HG02798 (cell line): ENCODE measurements at regions not wholly inside any gene's neighbourhood (a gene's known extent, or its start where the extent isn't known, plus 50 kb on each side); places are given as distances from the start of the nearest gene placed in this dataset.

Experiments
- ATAC-seq: cut with Tn5 transposase; IDR thresholded peaks from one replicate; pipeline ENCODE4 v1.9.1; 2021; ENCODE audit warnings: mild to moderate bottlenecking; ENCODE audit not compliant: unreplicated experiment, poor library complexity

- no peak for ATAC-seq
These were observed 196.9 kb downstream of the MYCN start for GRCh38 chr2:16137080-16137755.

DNA sequence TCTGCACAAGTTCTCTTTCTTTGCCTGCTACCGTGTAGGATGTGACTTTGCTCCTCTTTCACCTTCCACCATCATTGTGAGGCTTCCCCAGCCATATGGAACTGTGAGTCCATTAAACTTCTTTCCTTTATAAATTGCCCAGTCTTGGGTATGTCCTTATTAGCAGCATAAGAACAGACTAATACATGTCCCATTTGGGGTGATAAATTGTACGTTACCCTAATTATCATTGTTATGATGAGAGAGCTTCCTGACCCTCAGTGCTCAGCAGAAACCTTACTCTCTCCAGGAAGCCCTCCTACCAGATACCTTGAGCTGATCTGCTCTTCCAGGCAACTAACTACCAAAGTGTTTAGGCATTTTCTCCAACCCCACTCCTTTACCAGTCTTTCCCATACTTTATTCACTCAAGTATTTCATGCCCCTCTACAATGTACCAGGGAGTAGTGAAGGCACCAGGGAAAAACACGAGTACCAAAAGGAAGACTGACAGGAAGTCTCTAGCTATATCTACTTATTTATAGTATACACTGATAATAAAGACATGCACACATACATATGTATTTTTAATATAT is 196.2 kb downstream of the MYCN start:
- no peak for ATAC-seq

GRCh38 chr2:16135913-16136310 is 195.6 kb downstream of the MYCN start:
- no peak for ATAC-seq

DNA sequence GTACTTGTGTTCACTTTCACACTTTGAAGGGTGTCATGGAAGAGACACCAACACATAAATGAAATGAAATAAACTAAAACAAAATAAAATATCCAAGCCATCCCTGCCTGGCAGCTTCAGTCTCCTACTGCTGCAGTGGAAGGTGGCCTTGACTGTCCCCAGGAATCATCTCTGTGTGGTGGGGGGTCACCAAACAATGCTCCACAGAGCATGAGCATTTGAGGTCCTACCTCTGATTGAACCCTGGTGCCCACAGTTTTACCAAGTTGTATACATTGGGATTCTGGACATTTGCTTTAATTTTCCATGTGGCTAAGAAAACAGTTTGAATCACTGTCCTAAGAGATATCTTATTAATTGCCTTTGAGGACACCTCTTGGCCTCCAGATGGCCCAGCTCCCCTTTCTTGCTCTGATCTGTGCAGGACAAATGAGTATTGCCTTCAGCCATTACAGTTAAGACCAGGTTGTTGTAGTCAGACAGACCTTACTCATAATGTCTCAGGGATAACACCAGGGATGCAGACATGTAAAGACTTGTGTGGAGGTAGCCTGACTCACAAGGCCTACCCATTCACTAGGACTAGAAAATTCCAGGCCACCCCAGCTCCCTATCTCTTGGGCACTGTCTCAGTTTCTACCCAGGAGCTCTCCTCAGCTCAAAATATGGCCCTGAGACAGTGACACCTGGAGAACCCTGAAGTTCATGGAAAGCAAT is 195.0 kb downstream of the MYCN start:
- ATAC-seq, result no peak

DNA sequence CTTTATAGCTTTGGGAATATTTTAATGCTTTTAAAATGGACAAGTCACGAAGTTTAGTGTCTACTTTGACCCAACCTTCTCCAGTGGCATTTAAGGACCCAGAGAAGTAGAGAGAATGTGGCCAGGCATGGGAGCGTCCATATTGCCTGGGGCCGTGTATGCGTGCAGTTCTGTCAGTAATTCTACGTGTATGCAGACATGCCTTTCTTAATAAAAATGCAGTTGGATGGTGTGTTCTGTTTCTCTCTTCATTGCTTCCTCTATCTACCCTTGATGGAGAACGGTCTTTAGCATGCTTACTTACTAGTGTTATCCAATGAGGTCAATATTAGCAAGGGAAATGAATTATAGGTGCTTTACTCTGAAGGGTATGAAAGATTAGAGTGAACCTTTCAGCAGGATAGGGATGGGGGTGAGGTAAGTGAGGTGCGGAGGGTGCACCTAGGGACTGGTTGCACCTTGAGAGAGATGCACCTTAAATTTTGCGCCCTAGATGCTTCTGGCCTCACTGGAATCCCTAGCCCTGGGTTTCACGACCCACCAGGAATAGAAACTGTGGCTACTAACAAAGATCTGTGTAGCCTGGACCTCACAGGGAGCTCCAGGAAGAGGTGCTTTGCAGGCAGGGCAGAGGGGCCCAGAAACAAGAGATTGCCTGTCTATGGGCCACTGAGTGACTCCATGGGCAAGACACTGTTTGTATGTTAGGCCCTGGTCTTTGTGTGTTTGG is 194.3 kb downstream of the MYCN start:
- no peak for ATAC-seq

DNA sequence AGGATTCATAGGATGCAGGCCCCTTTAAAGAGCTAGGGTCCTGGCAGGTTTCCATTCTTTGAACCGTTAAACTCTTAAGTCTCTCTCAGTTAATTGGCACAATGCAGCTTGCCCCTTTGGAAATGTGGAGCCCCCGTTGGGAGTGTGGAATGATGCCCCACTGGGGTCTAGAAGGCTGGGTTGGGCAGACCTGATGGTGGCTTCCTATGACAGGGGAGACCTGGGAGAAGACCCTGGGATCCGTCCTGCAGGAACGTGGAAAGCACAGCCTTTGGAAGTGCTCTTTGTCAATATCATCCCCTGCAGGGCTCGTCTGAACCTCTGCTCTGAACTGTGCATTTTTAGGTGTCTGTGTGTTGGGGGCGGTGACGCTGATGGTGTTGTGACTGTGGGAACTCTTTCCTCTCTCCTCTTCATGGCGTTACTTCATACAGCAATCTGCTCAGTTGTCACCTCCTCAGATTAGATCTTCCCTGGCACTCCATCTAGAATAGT is 190.6 kb downstream of the MYCN start:
- ATAC-seq, result no peak

DNA sequence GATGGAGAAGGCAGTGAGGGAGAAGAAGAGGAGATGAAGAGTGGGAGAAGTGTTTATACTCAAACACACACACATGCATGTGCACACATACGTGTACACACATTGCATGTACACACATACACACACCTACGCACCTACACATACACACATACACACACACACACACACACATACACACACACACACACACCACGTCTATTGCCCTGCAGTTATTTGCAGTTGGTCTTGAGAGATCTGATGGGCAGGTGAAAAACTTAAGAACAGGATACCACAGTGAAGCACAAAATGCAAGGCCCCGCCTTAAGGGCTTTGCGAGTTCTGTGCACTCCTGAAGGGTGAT is 190.2 kb downstream of the MYCN start:
- ATAC-seq, result no peak

DNA sequence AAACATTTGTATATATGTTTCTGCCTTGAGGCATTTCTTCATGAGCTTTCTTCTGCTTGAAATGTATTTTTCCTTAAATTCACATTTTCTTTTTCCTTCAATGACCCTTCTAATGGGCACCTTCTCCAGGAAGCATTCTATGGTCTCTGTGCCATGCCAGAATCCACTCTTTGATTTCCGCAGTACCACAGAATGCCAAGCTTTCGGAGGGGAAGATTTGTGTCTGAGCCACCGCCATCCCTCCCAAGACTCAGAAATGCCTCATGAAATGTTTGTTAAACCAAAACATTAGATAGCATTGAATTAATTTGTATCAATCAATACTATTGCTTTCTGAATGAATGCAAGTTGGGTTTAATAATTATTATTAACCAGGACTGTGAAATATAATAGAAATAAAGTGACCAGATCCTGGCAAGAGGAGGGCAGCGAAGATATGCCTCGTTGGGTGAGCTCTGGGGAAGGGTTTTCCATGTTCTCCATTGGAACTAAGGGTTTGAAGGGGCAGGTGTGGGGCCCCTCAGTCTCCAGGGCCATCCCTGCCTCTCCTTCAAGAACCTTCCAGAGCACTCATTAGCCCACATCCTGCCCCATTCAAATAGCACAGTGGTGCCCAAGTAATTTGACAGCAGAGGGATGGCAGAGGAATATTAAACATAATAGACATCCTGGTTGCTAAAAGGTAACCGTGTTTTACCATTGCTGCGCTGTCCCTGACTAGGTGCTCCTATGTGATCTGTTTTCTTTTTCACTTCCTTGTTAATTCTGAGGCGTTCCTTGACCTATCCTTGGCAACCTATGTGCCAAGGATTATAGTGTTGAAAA is 189.6 kb downstream of the MYCN start:
- ATAC-seq, result no peak

DNA sequence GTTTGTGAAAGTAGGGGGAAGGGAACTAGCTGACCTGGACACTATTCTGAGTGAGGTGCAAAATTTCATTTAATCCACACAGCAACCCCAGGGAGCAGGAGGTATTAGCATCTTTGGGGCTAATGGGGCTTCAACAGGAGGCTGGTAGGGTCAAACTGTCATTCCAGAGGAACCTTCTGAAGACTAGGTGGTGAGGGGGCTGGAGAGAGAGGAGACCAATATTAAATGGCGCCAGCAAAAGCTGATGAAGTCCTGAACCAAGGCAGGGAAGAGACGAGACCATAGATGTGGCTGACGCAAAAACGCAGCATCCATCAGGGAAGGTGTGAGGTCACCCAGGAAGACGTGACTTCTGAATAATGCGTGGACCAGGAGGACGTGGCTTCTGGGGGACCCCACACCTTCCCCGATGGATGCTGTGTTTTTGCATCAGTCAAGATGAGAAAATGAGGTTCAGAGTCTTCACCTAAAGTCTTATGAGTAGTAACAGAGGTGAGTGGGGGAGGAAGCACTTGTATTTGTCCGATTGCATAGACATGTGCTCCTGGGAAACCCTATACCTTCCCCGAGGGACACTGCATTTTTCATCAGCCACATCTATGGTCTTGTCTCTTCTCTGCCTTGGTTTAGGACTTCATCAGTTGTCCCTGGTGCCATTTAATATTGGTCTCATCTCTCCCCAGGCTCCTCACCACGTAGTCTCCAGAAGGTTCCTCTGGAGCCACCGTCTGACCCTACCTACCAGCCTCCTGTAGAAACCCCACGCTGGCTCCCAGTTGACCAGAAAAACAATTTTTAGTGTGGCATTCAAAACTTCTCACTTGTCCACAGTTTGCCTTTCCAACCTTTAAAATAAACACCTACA is 188.6 kb downstream of the MYCN start:
- no peak for ATAC-seq

DNA sequence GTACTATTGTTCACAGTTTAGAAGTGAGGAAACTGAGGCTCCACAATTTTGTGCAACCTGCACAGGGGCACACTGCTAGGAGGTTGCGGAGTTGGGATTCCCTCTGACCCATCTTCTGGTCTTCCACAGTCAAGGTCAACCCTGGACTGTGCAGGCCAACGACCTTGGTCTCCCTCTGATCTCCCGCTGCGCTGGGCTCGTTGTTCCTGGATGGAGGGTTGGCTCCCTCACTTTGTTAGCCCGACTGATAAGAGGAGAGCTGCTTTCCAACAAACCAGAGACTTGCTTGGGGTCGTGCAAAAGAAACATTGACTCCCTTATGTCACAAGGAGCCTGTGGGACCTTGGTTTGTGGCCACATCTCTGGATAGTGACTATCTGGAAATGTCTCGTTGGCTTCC is 187.6 kb downstream of the MYCN start:
- ATAC-seq, result no peak

- no peak for ATAC-seq
These were observed 187.1 kb downstream of the MYCN start for GRCh38 chr2:16127276-16127940.

DNA sequence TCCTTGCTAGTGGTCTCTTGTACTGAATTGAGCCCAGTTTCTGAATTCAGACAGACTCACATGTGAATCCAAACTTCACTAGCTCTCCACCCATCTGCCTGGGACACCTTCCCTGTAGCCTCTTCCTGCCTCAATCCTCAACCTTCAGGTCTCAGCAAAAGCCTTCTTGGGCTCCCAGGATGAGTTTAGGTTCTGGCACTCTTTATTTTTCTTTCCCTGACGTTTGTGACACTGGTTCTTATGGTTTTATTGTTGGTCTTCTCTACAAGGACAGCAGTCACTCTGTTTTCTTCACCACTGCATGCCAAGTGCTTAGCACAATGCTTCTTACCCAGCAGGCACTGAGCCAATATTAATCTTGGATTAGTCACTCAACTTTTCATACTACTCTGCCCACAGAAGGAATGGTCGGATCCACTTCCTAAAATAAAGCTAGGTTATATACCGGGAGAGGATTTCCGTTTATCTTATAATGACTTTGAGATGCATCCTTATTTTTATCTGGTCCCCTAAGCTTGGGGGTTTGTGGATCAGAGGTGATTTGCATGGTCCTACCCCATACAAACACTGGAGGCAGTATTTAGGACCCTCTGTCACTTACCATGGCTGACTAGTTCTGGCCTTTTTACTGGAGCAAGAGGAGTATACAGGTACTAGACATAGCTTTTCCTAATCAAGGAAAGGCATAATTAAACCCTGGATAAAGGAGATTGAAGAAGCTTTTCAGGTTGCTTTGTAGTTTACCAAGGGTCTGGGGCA is 186.3 kb downstream of the MYCN start:
- no peak for ATAC-seq

DNA sequence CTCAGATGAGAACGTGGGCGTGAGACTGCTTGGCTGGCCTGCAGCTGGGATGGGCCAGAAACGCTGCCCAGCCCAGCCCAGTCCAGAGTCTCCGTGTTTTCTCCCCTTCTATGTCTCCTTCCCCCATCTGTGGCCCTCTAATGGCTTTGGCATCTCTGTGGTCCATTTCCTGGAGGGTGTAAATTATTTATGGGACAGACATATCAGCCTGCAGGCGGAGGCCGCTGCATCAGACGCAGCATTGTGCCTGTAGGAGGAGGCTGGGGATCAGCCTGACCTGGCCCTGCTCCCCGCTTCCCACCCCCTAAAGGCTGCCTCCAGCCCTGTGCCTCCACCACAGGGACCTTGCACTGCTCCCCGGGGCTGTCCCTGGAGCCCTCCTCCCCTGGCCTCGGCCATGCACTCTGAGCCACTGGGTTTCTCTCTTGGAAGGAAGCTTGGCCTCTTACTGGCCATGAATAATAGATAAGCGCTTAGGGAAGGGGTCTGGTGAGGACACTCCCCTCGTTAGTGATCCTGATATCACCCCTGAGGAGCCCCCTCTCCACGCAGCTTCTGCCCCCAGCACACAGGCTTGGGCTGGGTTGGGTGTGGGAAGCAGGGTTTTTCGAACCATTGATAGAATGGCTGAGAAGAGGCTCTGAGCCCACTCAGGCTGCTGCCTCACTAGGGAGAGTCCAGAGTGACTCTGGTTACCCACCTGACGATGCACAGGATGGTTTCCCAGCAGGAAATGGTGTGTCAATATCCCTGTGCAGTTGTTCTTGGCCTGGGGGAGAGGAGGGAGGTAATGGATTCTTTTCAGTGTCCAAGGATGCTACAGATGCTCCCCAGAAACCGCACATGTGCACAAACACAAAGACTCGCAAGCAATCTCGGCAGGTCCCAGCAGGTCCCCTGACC is 185.5 kb downstream of the MYCN start:
- no peak for ATAC-seq

DNA sequence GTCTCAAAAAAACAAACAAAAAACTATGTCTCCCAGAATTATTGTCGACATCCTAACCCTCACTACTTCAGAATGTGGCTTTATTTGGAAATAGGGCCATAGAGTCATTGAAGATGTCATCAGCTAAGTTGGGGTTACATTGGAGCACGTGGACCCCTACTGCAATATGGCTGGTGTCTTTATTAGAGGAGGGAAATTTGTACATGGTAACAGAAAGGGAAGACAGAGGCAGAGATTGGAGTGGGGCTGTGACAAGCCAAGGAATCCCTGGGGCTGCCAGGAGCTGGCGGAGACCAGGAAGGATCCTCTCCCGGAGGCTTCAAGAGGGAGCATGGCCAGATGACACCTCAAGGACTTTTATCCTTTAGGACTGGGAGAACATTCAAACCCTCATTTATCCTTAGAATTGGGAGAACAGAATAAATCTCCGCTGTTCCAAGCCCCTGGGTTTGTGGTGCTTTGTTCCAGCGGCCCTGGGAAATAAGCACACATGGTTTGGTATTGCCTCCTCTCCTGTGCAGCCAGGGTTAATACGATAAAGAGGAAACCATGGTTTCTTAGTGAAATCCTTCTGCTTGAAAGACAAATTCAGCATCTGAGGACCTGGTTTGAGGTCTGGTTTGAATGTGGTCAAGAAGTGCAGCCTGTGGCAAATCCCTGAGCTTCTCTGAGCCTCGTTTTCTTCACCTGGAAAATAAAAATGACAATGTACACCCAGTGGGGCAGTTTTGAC is 184.7 kb downstream of the MYCN start:
- no peak for ATAC-seq

GRCh38 chr2:16123856-16124780 is 183.8 kb downstream of the MYCN start:
- no peak for ATAC-seq
